ENCODE measurements at regions not wholly inside any gene's neighbourhood (a gene's known extent, or its start where the extent isn't known, plus 50 kb on each side); places are given as distances from the start of the nearest gene placed in this dataset.

GRCh38 chr2:189366349-189366748 is 74.9 kb upstream of the WDR75 start:
- no peaks in the 10 kb centered on the region for H3K27me3 ChIP-seq
- no peaks in the 10 kb centered on the region for H3K9me2 ChIP-seq (replicated peaks; ENCODE audit: insufficient read depth)
- H3K79me2 ChIP-seq: no peaks in the 10 kb centered on the region
- H3K4me1 ChIP-seq (ENCODE audit: insufficient read depth): no peaks in the 10 kb centered on the region
- H3K4me3 ChIP-seq: no peak overlapping the region
- H3K9me3 ChIP-seq (ENCODE audit: low read depth): no peaks in the 10 kb centered on the region
- no peaks in the 10 kb centered on the region for H4K20me1 ChIP-seq (ENCODE audit: insufficient read depth, poor library complexity, severe bottlenecking)
- no peak overlapping the region for H3K4me2 ChIP-seq
- no peak overlapping the region for H2AFZ ChIP-seq
- no peaks in the 10 kb centered on the region for H3K36me3 ChIP-seq (replicated peaks; ENCODE audit: insufficient read depth, low read depth)
- TF ChIP-seq, protein P1, sequence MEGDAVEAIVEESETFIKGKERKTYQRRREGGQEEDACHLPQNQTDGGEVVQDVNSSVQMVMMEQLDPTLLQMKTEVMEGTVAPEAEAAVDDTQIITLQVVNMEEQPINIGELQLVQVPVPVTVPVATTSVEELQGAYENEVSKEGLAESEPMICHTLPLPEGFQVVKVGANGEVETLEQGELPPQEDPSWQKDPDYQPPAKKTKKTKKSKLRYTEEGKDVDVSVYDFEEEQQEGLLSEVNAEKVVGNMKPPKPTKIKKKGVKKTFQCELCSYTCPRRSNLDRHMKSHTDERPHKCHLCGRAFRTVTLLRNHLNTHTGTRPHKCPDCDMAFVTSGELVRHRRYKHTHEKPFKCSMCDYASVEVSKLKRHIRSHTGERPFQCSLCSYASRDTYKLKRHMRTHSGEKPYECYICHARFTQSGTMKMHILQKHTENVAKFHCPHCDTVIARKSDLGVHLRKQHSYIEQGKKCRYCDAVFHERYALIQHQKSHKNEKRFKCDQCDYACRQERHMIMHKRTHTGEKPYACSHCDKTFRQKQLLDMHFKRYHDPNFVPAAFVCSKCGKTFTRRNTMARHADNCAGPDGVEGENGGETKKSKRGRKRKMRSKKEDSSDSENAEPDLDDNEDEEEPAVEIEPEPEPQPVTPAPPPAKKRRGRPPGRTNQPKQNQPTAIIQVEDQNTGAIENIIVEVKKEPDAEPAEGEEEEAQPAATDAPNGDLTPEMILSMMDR (IDR thresholded peaks at IDR 0.05; ENCODE audit: poor library complexity): no peak
- TF ChIP-seq EZH2 (IDR thresholded peaks at IDR 0.05; ENCODE audit: borderline replicate concordance): no peak
- TF ChIP-seq EZH2phosphoT487 (IDR thresholded peaks at IDR 0.05; ENCODE audit: low read depth, severe bottlenecking, unreplicated experiment): no peak
- H3K27ac ChIP-seq: no peak overlapping the region
- WGBS (ENCODE audit: low lambda C conversion rate, missing lambda C conversion rate): 76% methylated on average over 3 of the region's 3 CpGs
- DNase-seq (ENCODE audit: low spot score): no peak

- TF ChIP-seq EZH2phosphoT487 (IDR thresholded peaks at IDR 0.05; ENCODE audit: low read depth, severe bottlenecking, unreplicated experiment): no peak
- TF ChIP-seq, protein P1 (IDR thresholded peaks at IDR 0.05; ENCODE audit: poor library complexity): no peak
- TF ChIP-seq EZH2 (IDR thresholded peaks at IDR 0.05; ENCODE audit: borderline replicate concordance): no peak
- no peak overlapping the region for H3K4me3 ChIP-seq
- H4K20me1 ChIP-seq (ENCODE audit: insufficient read depth, poor library complexity, severe bottlenecking): no peaks in the 10 kb centered on the region
- H3K4me1 ChIP-seq (ENCODE audit: insufficient read depth): no peaks in the 10 kb centered on the region
- WGBS (ENCODE audit: low lambda C conversion rate, missing lambda C conversion rate): 79% methylated on average over 2 of the region's 2 CpGs
- no peaks in the 10 kb centered on the region for H3K9me2 ChIP-seq (replicated peaks; ENCODE audit: insufficient read depth)
- no peak overlapping the region for H2AFZ ChIP-seq
- H3K27me3 ChIP-seq: no peaks in the 10 kb centered on the region
- no peak for DNase-seq (ENCODE audit: low spot score)
- no peaks in the 10 kb centered on the region for H3K9me3 ChIP-seq (ENCODE audit: low read depth)
- H3K36me3 ChIP-seq (replicated peaks; ENCODE audit: insufficient read depth, low read depth): no peaks in the 10 kb centered on the region
- H3K79me2 ChIP-seq: no peaks in the 10 kb centered on the region
- H3K27ac ChIP-seq: no peak overlapping the region
- H3K4me2 ChIP-seq: no peak overlapping the region
Measured at GRCh38 chr2:189367343-189367742, 73.9 kb upstream of the WDR75 start.

DNA sequence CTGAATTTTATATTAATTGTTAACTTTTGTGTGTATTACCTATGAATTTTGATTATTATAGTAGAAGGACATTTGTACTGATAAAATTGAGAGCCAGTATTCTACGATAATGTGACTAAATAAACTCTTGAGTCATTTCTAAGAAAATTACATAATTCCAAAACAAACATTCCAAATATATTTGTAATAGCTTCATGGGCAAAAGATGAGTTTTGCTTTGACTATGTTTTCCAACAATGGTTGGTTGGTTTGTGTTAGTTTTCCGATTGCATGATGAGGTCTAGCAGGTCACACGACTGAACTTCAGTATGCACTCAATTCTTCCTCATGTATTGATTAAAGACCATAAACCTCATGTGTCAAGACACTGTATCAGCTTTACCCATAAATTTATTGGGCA is 71.7 kb upstream of the WDR75 start:
- TF ChIP-seq, protein P1 (IDR thresholded peaks at IDR 0.05; ENCODE audit: poor library complexity): no peak
- TF ChIP-seq EZH2 (IDR thresholded peaks at IDR 0.05; ENCODE audit: borderline replicate concordance) (no peak), EZH2phosphoT487 (IDR thresholded peaks at IDR 0.05; ENCODE audit: low read depth, severe bottlenecking, unreplicated experiment) (no peak)
- no peaks in the 10 kb centered on the region for H3K36me3 ChIP-seq (replicated peaks; ENCODE audit: insufficient read depth, low read depth)
- no peaks in the 10 kb centered on the region for H3K9me3 ChIP-seq (ENCODE audit: low read depth)
- WGBS (ENCODE audit: low lambda C conversion rate, missing lambda C conversion rate): 90% methylated on average over 3 of the region's 3 CpGs
- no peak overlapping the region for H3K27ac ChIP-seq
- DNase-seq (ENCODE audit: low spot score): no peak
- no peaks in the 10 kb centered on the region for H4K20me1 ChIP-seq (ENCODE audit: insufficient read depth, poor library complexity, severe bottlenecking)
- H3K9me2 ChIP-seq (replicated peaks; ENCODE audit: insufficient read depth): no peaks in the 10 kb centered on the region
- no peaks in the 10 kb centered on the region for H3K27me3 ChIP-seq
- no peak overlapping the region for H2AFZ ChIP-seq
- no peaks in the 10 kb centered on the region for H3K4me1 ChIP-seq (ENCODE audit: insufficient read depth)
- H3K79me2 ChIP-seq: no peaks in the 10 kb centered on the region
- no peak overlapping the region for H3K4me2 ChIP-seq
- no peak overlapping the region for H3K4me3 ChIP-seq

GRCh38 chr2:189370719-189371118 is 70.6 kb upstream of the WDR75 start:
- no peaks in the 10 kb centered on the region for H3K9me3 ChIP-seq (ENCODE audit: low read depth)
- no peaks in the 10 kb centered on the region for H3K36me3 ChIP-seq (replicated peaks; ENCODE audit: insufficient read depth, low read depth)
- no peaks in the 10 kb centered on the region for H3K27me3 ChIP-seq
- no peaks in the 10 kb centered on the region for H4K20me1 ChIP-seq (ENCODE audit: insufficient read depth, poor library complexity, severe bottlenecking)
- H3K4me3 ChIP-seq: no peak overlapping the region
- H2AFZ ChIP-seq: no peak overlapping the region
- H3K4me2 ChIP-seq: no peak overlapping the region
- 74% methylated on average over 3 of the region's 3 CpGs for WGBS (ENCODE audit: low lambda C conversion rate, missing lambda C conversion rate)
- H3K4me1 ChIP-seq (ENCODE audit: insufficient read depth): no peaks in the 10 kb centered on the region
- H3K27ac ChIP-seq: no peak overlapping the region
- TF ChIP-seq EZH2phosphoT487 (IDR thresholded peaks at IDR 0.05; ENCODE audit: low read depth, severe bottlenecking, unreplicated experiment): no peak
- TF ChIP-seq, protein P1 (IDR thresholded peaks at IDR 0.05; ENCODE audit: poor library complexity): no peak
- TF ChIP-seq EZH2 (IDR thresholded peaks at IDR 0.05; ENCODE audit: borderline replicate concordance): no peak
- DNase-seq (ENCODE audit: low spot score): no peak
- H3K79me2 ChIP-seq: no peaks in the 10 kb centered on the region
- no peaks in the 10 kb centered on the region for H3K9me2 ChIP-seq (replicated peaks; ENCODE audit: insufficient read depth)
